ENCODE measurements at regions not wholly inside any gene's neighbourhood (a gene's known extent, or its start where the extent isn't known, plus 50 kb on each side); places are given as distances from the start of the nearest gene placed in this dataset.

DNA sequence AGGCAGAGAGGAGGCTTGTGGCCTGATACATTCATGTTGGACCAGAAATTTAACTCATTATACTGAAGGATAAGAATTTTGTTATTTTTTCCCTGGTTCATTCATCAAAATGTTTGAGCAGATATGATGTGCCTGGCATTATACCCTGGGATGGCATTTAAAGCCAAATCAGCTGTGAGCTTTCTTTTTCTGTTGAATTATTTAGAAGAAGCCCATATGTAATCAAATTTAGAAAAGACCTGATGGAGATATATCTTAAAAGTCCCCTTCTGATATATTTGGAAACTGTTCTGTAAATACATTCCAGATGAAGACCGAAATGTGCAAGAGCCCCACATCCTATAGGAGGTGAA, 743.1 kb upstream of the HS6ST1 start:
- DNase-seq (ENCODE audit: low spot score) (no peak), ATAC-seq (no peak)
- intact Hi-C loops (cut with DNase I), result no loop called here

- intact Hi-C loops (cut with DNase I), result no loop called here
- ATAC-seq, result no peak
- no peak for DNase-seq (ENCODE audit: low spot score)
These were observed 743.7 kb upstream of the HS6ST1 start for GRCh38 chr2:129062146-129062912.

DNA sequence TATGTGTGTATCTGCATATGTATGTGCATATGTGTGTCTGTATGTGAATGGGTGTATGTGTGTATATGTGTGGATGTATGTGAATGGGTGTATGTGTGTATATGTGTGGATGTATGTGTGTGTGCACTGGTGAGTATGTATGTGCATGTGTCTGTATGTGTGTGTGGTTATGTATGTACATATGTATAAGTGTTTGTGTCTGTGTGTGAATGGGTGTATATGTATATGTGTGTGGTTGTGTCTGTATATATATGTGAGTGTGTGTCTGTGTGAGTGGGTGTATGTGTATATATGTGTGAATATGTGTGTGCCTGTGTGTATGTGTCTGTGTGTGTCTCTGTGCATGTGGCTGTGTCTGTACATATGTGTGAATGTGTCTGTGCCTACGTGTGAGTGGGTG, 748.4 kb upstream of the HS6ST1 start:
- no peak for ATAC-seq
- intact Hi-C loops (cut with DNase I), result no loop called here
- no peak for DNase-seq (ENCODE audit: low spot score)

GRCh38 chr2:129067953-129068352, 749.3 kb upstream of the HS6ST1 start:
- ATAC-seq, result no peak
- DNase-seq (ENCODE audit: low spot score), result no peak
- intact Hi-C loops (cut with DNase I), result no loop called here

GRCh38 chr2:129068543-129068942, 749.9 kb upstream of the HS6ST1 start:
- DNase-seq (ENCODE audit: low spot score) (no peak), ATAC-seq (no peak)
- intact Hi-C loops (cut with DNase I), result no loop called here

DNA sequence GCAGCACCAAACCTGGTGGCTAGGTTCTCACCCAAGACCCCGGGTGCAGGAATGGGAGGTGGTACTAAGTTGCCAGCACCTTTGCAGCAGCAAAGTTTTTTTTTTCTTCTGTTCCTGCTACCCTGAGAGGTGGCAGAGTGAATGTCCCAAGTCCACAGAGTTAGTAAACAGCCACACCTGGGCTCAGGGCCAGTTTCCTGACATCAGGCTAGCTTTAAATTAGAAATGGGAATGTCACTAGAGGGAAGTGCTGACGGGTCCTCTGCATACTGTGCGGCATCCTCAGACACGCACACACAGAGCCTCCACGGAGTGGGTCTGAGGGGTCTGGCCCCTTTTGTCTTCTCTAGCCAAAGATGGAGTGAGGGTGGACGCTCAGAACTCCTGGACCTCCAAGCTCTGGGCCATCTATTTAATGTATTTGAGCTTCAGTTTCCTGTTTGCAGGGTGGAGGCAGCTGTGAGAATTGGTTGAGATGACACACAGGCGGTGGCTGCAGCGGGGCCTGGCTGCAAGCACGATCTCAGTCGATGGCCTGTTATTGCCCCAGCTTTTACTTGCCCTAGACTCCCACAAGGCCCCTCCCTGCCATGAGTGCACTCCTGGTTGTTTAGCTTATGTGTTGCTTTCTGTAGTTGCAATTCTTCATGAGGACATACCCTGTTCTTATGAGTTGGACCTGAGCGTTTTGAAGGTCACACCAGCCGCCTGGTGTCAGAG, 751.4 kb upstream of the HS6ST1 start:
- ATAC-seq (no peak), DNase-seq (ENCODE audit: low spot score) (no peak)
- intact Hi-C loops (cut with DNase I), result no loop called here

GRCh38 chr2:129070663-129071062, 752.0 kb upstream of the HS6ST1 start:
- DNase-seq (ENCODE audit: low spot score), result no peak
- no peak for ATAC-seq
- intact Hi-C loops (cut with DNase I), result no loop called here

DNA sequence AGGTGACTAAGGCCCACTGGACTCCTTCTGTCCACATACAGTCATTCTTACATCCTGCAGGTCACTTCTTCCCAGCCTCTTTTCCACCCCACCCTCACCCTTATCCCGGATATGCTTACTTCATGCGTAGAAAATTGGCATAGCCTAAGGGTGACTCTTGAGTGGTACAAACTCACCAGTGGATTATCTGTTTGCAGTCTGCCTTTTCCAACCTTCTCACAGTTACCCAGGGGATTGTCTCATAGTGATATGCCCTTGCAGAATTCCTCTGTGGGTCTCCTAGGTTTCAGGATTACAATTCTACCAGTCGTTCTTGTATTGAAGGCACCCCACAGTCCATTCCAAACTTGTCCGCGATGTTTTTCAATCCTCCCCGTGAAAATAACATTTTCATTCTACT, 752.9 kb upstream of the HS6ST1 start:
- ATAC-seq (no peak), DNase-seq (ENCODE audit: low spot score) (no peak)
- intact Hi-C loops (cut with DNase I), result no loop called here

GRCh38 chr2:129074298-129074920, 755.7 kb upstream of the HS6ST1 start:
- intact Hi-C loops (cut with DNase I), result no loop called here
- ATAC-seq, result no peak
- no peak for DNase-seq (ENCODE audit: low spot score)

DNA sequence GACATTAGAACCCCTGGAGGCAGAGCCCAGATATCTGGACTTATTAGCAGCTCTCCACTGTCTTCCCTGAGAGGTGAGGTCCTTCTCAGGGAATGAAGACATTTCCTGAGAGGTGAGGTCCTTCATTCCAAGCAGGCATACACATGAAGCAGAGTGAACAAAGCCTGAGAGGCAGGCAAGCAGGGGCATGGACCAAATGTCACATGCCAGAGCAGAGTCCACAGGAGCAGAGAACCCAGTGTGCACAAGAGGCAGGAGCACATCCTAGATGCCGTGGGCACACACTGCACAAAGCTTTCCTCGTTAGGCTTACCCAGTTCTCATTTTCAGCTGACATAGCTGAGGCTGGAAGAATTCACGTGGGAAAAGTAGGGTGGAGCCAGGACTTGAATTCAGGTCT, 759.9 kb upstream of the HS6ST1 start:
- intact Hi-C loops (cut with DNase I), result no loop called here
- DNase-seq (ENCODE audit: low spot score), result no peak
- ATAC-seq, result no peak

DNA sequence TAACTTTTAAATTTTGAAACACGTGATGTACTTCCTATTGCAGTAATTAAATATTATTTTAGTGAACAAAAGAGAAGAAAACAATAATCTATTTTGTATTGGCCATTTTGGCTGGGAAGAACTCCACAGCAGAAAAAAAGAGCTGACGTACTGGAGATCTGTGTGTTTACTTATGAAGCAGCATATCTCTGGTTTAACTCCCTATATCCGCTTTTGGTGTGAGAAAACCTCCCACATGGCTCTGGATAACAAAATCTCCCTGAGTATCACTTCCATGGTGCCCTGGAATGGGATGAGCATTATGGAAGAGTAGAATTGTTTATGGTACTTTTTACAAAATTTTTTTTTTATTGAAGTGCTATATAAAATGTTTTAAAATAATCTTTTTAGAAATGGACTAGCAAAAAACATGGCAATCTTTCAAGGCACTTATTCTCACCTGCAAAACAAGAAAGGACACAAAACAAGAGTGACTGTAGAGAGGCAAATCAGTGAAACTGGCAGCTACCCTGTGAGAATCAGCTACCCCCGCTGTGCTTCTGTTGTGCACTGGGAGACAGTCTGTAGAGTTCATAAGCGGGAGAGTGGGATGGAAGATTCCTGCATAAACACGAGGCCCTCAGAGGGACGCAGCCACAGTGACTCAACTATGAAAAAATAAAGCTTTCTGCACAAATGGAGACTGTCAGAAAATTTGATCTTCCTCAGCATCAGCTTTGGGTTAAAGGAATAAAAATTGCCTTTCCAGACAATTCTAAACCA, 762.2 kb upstream of the HS6ST1 start:
- intact Hi-C loops (cut with DNase I), result no loop called here
- ATAC-seq, result peak; percentile 65

DNA sequence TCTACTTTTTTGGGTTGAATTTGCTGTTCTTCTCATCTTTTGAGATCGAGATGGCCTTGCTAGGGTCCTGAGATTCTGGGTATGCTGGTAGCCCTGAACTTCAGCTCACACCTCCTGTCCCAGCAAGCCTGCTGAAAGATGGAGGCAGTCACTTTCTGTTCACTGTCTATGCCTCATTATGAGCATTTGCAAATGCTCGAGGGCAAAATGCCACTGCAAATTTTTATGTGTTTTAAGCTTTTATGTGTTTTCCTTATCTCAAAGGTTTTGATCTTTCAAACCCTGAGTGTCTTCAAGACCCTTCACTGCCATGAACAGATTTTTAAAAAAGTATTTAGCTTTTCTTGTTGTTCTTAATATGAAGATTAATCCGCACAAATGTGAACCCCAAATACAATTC, 766.7 kb upstream of the HS6ST1 start:
- no peak for DNase-seq (ENCODE audit: low spot score)
- intact Hi-C loops (cut with DNase I), result no loop called here
- ATAC-seq, result no peak

More for the DNA sequence above, 762.2 kb upstream of the HS6ST1 start:
- no peak for DNase-seq (ENCODE audit: low spot score)

DNA sequence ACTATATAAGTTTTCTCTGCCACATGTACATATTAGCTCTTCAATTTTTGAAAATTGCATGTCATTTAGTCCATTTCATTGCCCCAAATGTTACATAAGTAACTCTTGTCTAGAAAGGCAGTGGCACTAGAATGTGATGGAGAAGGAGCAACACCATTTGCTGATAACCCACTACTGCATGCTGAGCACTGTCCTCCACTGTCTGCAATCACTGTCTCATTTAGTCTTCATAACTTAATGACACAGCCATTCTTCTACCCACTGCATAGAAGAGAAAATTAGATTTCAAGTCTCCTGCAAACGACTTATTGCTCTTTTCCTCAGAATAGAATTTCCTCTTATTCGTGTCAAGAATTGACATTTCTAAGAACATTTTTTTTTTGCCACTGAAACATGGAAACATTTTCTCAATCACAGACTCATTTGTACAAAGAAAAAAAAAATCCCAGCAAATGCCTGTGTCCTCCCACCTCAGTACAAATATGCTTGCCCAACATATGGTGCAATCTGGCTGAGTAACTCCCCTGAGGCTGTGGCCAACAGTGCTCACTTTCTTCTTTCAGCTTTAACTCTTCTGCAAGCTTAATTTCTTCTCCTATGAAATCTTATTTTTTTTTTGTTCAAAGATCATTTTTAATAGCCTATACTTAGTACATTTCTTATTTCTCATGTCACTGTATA, 768.6 kb upstream of the HS6ST1 start:
- DNase-seq (ENCODE audit: low spot score) (no peak), ATAC-seq (peak; percentile 94)
- intact Hi-C loops (cut with DNase I), result no loop called here

GRCh38 chr2:129091620-129092019, 773.0 kb upstream of the HS6ST1 start:
- no peak for ATAC-seq
- intact Hi-C loops (cut with DNase I), result no loop called here
- no peak for DNase-seq (ENCODE audit: low spot score)

DNA sequence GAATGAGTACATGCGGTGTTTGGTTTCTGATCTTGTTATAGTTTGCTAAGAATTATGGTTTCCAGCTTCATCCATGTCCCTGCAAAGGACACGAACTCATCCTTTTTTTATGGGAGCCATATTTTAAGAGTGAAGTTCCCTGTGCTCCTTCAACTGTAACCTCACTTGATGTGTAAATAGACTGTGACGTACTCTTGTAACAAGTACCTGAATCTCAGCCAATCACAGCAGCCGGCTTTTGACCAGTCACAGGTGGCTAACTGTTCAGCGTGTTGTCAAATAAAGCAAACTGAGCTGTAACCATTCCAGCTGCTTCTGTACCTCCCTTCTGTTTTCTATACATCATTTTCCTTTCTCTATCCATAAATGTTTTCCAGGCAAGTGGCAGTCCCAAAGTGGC, 774.3 kb upstream of the HS6ST1 start:
- no peak for ATAC-seq
- intact Hi-C loops (cut with DNase I), result no loop called here
- no peak for DNase-seq (ENCODE audit: low spot score)

DNA sequence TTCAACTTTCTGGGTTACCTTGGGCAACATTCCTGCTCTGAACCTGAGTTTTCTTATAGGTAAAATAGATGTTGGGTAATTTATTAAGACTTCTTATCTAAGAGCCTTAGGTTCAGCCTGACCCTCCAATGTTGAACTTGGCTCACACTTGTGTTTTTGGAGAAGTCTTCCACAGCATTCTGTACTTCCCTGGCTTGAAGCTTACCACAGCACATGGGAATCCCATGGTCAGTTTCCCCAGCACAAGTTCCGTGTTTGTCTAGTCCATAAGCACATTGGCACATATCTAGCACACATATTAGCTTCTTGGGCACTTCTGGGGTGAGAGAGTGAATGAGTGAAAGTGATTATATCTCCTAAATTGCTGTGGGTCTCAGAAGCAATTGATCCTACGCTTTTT, 782.5 kb upstream of the HS6ST1 start:
- ATAC-seq, result no peak
- intact Hi-C loops (cut with DNase I), result no loop called here
- no peak for DNase-seq (ENCODE audit: low spot score)

- intact Hi-C loops (cut with DNase I), result no loop called here
- ATAC-seq (no peak), DNase-seq (ENCODE audit: low spot score) (no peak)
These were observed 785.5 kb upstream of the HS6ST1 start for GRCh38 chr2:129103936-129104878.

- ATAC-seq (no peak), DNase-seq (ENCODE audit: low spot score) (no peak)
- intact Hi-C loops (cut with DNase I), result no loop called here
These were observed 793.5 kb upstream of the HS6ST1 start for GRCh38 chr2:129112181-129112580.

Measured in sciatic nerve (tissue), 2 donors.